Central memory CD8-positive, alpha-beta T cell (primary cell): ENCODE measurements at regions not wholly inside any gene's neighbourhood (a gene's known extent, or its start where the extent isn't known, plus 50 kb on each side); places are given as distances from the start of the nearest gene placed in this dataset.
"Not testable (repeated sequence)": the region's sequence is repeated elsewhere in the genome, so short reads cannot be mapped to it uniquely, and the experiment has no call there.

Experiments used
- ATAC-seq: fragments of 150-1000 bp; cut with Tn5 transposase; replicated peaks from 2 replicates; pipeline ENCODE4 v1.10.0; 2022; ENCODE audit warnings: mild to moderate bottlenecking, moderate FRiP score, moderate number of reproducible peaks; ENCODE audit not compliant: poor library complexity, severe bottlenecking; ENCODE audit errors: extremely low read depth
- DNase-seq, 2 donors: peaks; one replicate each; pipeline ENCODE4 v3.0.0; 2021; ENCODE audit warnings: low spot score in 2 of 2
- H3K27ac Mint-ChIP-seq: one replicate; pipeline ENCODE4 v1.8.0; 2022; ENCODE audit warnings: low read depth, mild to moderate bottlenecking, moderate library complexity, mixed read lengths
- H3K27me3 Mint-ChIP-seq: one replicate; pipeline ENCODE4 v1.8.0; 2022; ENCODE audit warnings: mixed read lengths
- H3K36me3 Mint-ChIP-seq: one replicate; pipeline ENCODE4 v1.8.0; 2022; ENCODE audit warnings: mild to moderate bottlenecking, moderate library complexity, mixed read lengths; ENCODE audit not compliant: insufficient read depth
- H3K4me1 Mint-ChIP-seq: one replicate; pipeline ENCODE4 v1.8.0; 2022; ENCODE audit warnings: mixed read lengths
- H3K4me3 Mint-ChIP-seq: one replicate; pipeline ENCODE4 v1.8.0; 2022; ENCODE audit warnings: mild to moderate bottlenecking, moderate library complexity, mixed read lengths
- H3K9me3 Mint-ChIP-seq: one replicate; pipeline ENCODE4 v1.8.0; 2022; ENCODE audit warnings: mixed read lengths

GRCh38 chr5:144028636-144029035 lies 141.8 kb downstream of the YIPF5 start:
- Mint-ChIP-seq H3K27ac (no peak overlapping the region), H3K36me3 (no peaks in the 10 kb centered on the region), H3K4me1 (no peaks in the 10 kb centered on the region), H3K4me3 (no peak overlapping the region), H3K9me3 (no peaks in the 10 kb centered on the region), H3K27me3 (peaks cover 33% of the 10 kb centered on the region)
- DNase-seq (no peak), ATAC-seq (no peak)

GRCh38 chr5:144030904-144031303 lies 139.6 kb downstream of the YIPF5 start:
- Mint-ChIP-seq H3K4me3 (no peak overlapping the region), H3K4me1 (no peaks in the 10 kb centered on the region), H3K27me3 (peaks cover 51% of the 10 kb centered on the region), H3K9me3 (no peaks in the 10 kb centered on the region), H3K27ac (no peak overlapping the region), H3K36me3 (no peaks in the 10 kb centered on the region)
- DNase-seq: no peak
- ATAC-seq: no peak

- no peak for DNase-seq
- Mint-ChIP-seq H3K4me1 (no peaks in the 10 kb centered on the region), H3K9me3 (no peaks in the 10 kb centered on the region), H3K36me3 (no peaks in the 10 kb centered on the region), H3K4me3 (no peak overlapping the region), H3K27ac (no peak overlapping the region), H3K27me3 (peaks cover 54% of the 10 kb centered on the region)
- no peak for ATAC-seq
Observed at GRCh38 chr5:144032375-144032774, 138.1 kb downstream of the YIPF5 start.

GRCh38 chr5:144033486-144033885 lies 137.0 kb downstream of the YIPF5 start:
- no peak for DNase-seq

GRCh38 chr5:144035046-144035740 lies 135.3 kb downstream of the YIPF5 start:
- no peak overlapping the region for H3K4me3 Mint-ChIP-seq
- ATAC-seq (no peak), DNase-seq (no peak)
- no peaks in the 10 kb centered on the region for H3K4me1 Mint-ChIP-seq
- no peaks in the 10 kb centered on the region for H3K9me3 Mint-ChIP-seq
- H3K27ac Mint-ChIP-seq: no peak overlapping the region
- peaks cover 60% of the 10 kb centered on the region for H3K27me3 Mint-ChIP-seq
- H3K36me3 Mint-ChIP-seq: no peaks in the 10 kb centered on the region

More at GRCh38 chr5:144033486-144033885, 137.0 kb downstream of the YIPF5 start:
- peaks cover 60% of the 10 kb centered on the region for H3K27me3 Mint-ChIP-seq
- no peak overlapping the region for H3K27ac Mint-ChIP-seq
- no peak for ATAC-seq
- H3K9me3 Mint-ChIP-seq: no peaks in the 10 kb centered on the region
- no peaks in the 10 kb centered on the region for H3K4me1 Mint-ChIP-seq
- H3K4me3 Mint-ChIP-seq: no peak overlapping the region
- no peaks in the 10 kb centered on the region for H3K36me3 Mint-ChIP-seq

- no peak overlapping the region for H3K27ac Mint-ChIP-seq
- H3K36me3 Mint-ChIP-seq: no peaks in the 10 kb centered on the region
- no peak for ATAC-seq
- no peaks in the 10 kb centered on the region for H3K9me3 Mint-ChIP-seq
- H3K4me1 Mint-ChIP-seq: no peaks in the 10 kb centered on the region
- DNase-seq: no peak
- peaks cover 59% of the 10 kb centered on the region for H3K27me3 Mint-ChIP-seq
- no peak overlapping the region for H3K4me3 Mint-ChIP-seq
Observed at GRCh38 chr5:144036476-144036875, 134.0 kb downstream of the YIPF5 start.

GRCh38 chr5:144040615-144041305 lies 129.7 kb downstream of the YIPF5 start:
- Mint-ChIP-seq H3K4me1 (no peaks in the 10 kb centered on the region), H3K36me3 (peaks cover 2% of the 10 kb centered on the region)
- ATAC-seq: no peak

GRCh38 chr5:144042156-144042555 lies 128.3 kb downstream of the YIPF5 start:
- no peak overlapping the region for H3K27ac Mint-ChIP-seq
- peaks cover 34% of the 10 kb centered on the region for H3K27me3 Mint-ChIP-seq
- ATAC-seq (no peak), DNase-seq (no peak)
- peaks cover 2% of the 10 kb centered on the region for H3K36me3 Mint-ChIP-seq
- H3K9me3 Mint-ChIP-seq: no peaks in the 10 kb centered on the region
- H3K4me1 Mint-ChIP-seq: no peaks in the 10 kb centered on the region
- no peak overlapping the region for H3K4me3 Mint-ChIP-seq

More at GRCh38 chr5:144040615-144041305, 129.7 kb downstream of the YIPF5 start:
- DNase-seq: no peak
- Mint-ChIP-seq H3K9me3 (no peaks in the 10 kb centered on the region), H3K27ac (no peak overlapping the region), H3K4me3 (no peak overlapping the region), H3K27me3 (peaks cover 42% of the 10 kb centered on the region)

GRCh38 chr5:144048259-144048856 lies 122.1 kb downstream of the YIPF5 start:
- no peak for DNase-seq
- H3K4me1 Mint-ChIP-seq: no peaks in the 10 kb centered on the region
- no peaks in the 10 kb centered on the region for H3K9me3 Mint-ChIP-seq
- H3K36me3 Mint-ChIP-seq: peaks cover 4% of the 10 kb centered on the region
- H3K27me3 Mint-ChIP-seq: peaks cover 53% of the 10 kb centered on the region
- H3K27ac Mint-ChIP-seq: no peak overlapping the region
- no peak overlapping the region for H3K4me3 Mint-ChIP-seq
- ATAC-seq: no peak

- ATAC-seq, DNase-seq, H3K4me1 Mint-ChIP-seq, H3K36me3 Mint-ChIP-seq, H3K4me3 Mint-ChIP-seq, H3K9me3 Mint-ChIP-seq, H3K27ac Mint-ChIP-seq: not testable (repeated sequence)
- H3K27me3 Mint-ChIP-seq: peaks cover 53% of the 10 kb centered on the region
Observed at GRCh38 chr5:144055391-144055790, 115.1 kb downstream of the YIPF5 start.

GRCh38 chr5:144060091-144060490 lies 110.4 kb downstream of the YIPF5 start:
- Mint-ChIP-seq H3K9me3 (peaks cover 13% of the 10 kb centered on the region), H3K27me3 (peaks cover 23% of the 10 kb centered on the region)
- H3K36me3 Mint-ChIP-seq, DNase-seq, H3K27ac Mint-ChIP-seq, H3K4me3 Mint-ChIP-seq, H3K4me1 Mint-ChIP-seq, ATAC-seq: not testable (repeated sequence)

- H3K27ac Mint-ChIP-seq: no peak overlapping the region
- peaks cover 21% of the 10 kb centered on the region for H3K27me3 Mint-ChIP-seq
- ATAC-seq (no peak), DNase-seq (no peak)
- peaks cover 13% of the 10 kb centered on the region for H3K9me3 Mint-ChIP-seq
- no peaks in the 10 kb centered on the region for H3K36me3 Mint-ChIP-seq
- no peak overlapping the region for H3K4me3 Mint-ChIP-seq
- no peaks in the 10 kb centered on the region for H3K4me1 Mint-ChIP-seq
Observed at GRCh38 chr5:144060598-144060997, 109.9 kb downstream of the YIPF5 start.

- Mint-ChIP-seq H3K9me3 (peaks cover 6% of the 10 kb centered on the region), H3K27me3 (no peaks in the 10 kb centered on the region), H3K27ac (no peak overlapping the region), H3K36me3 (peaks cover 1% of the 10 kb centered on the region), H3K4me3 (no peak overlapping the region), H3K4me1 (no peaks in the 10 kb centered on the region)
- DNase-seq: no peak
- no peak for ATAC-seq
Observed at GRCh38 chr5:144065786-144066185, 104.7 kb downstream of the YIPF5 start.
